Vagina (tissue), 2 donors: ENCODE measurements at regions not wholly inside any gene's neighbourhood (a gene's known extent, or its start where the extent isn't known, plus 50 kb on each side); places are given as distances from the start of the nearest gene placed in this dataset.

Source experiments
- CTCF ChIP-seq, 3 experiments: fragments of 450-650 bp in 2 of 3; fragments of 200-600 bp in 1 of 3; sonication (generic) in 1 of 3; IDR thresholded peaks; one replicate each; pipeline ENCODE4 v1.5.1; 2017 to 2019; ENCODE audit warnings: antibody characterized with exemption in 3 of 3, mild to moderate bottlenecking in 2 of 3, moderate library complexity in 2 of 3
- POLR2A ChIP-seq, 2 donors: fragments of 450-650 bp; IDR thresholded peaks; one replicate each; pipeline ENCODE4 v1.6.1; 2017; ENCODE audit warnings: antibody characterized with exemption in 2 of 2, mild to moderate bottlenecking in 2 of 2, moderate library complexity in 2 of 2

- TF ChIP-seq POLR2A (IDR thresholded peaks at IDR 0.05) = no peak
- TF ChIP-seq CTCF (IDR thresholded peaks at IDR 0.05) = no peak
These were observed 62.4 kb upstream of the GRIN2B start for GRCh38 chr12:14043776-14044175.
